DMS53 treated with DMSO at 0.1 percent for 48 hours (cell line): ENCODE measurements at regions not wholly inside any gene's neighbourhood (a gene's known extent, or its start where the extent isn't known, plus 50 kb on each side); places are given as distances from the start of the nearest gene placed in this dataset.

Experiments used
- DNase-seq: peaks from one replicate; lab custom pipeline; 2025; ENCODE audit not compliant: unreplicated experiment; lab: John Stamatoyannopoulos, UW

GRCh38 chr14:30484201-30484600, 74.8 kb upstream of the G2E3 start:
- DNase-seq: no peak

- no peak for DNase-seq
These were observed 74.0 kb upstream of the G2E3 start for GRCh38 chr14:30484976-30485375.

GRCh38 chr14:30496852-30497251, 62.1 kb upstream of the G2E3 start:
- no peak for DNase-seq

- DNase-seq: no peak
These were observed 59.6 kb upstream of the G2E3 start for GRCh38 chr14:30499358-30499757.

- DNase-seq: no peak
These were observed 58.7 kb upstream of the G2E3 start for GRCh38 chr14:30500222-30500621.

GRCh38 chr14:30507209-30507608, 51.7 kb upstream of the G2E3 start:
- no peak for DNase-seq
